HG03460 (cell line): ENCODE measurements at regions not wholly inside any gene's neighbourhood (a gene's known extent, or its start where the extent isn't known, plus 50 kb on each side); places are given as distances from the start of the nearest gene placed in this dataset.
A peak's percentile ranks its signal among the peaks of the same experiment; 100 is the strongest.
"Not testable (repeated sequence)": the region's sequence is repeated elsewhere in the genome, so short reads cannot be mapped to it uniquely, and the experiment has no call there.

Experiments used
- ATAC-seq: cut with Tn5 transposase; IDR thresholded peaks from one replicate; pipeline ENCODE4 v1.9.1; 2021; ENCODE audit not compliant: unreplicated experiment

GRCh38 chr1:10938741-10939417 is 73.6 kb upstream of the TARDBP start:
- no peak for ATAC-seq

DNA sequence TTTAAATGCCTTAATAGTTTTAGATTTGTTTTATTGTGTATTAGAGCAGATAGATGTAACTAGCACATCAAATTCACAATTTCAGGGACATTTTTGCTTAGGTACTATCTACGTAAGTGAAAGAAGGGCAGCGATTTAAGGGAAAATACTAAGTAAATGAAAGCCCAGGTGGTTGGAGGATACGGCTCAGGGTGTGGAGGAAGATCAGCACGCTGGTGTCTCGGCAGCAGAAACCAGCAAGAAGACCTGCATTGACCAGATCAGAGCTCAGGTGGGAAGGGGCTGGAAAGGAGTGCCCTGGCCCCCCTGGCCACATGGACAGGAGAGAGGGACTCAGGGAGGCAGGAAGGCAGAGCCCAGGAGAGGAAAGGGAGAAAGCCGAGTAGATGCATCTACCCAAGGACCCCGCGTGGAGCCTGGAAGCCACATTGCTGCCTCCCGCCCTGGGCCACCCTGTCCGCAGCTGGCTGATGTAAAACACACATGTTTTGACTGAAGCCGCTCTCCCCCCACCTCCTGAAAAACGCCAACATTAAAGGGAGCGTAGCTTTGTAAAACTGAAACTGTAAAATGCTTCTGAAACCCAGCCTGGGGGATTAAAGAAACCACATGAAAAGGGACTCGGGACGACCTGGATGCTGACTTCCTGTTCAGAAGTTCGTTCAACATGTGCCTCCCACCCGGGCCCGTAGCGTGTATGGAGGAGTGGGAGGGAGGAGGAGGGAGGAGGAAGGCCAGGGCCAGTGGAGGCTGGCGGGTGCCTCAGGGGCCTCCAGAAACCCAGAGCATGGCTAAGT is 72.6 kb upstream of the TARDBP start:
- ATAC-seq = peak; percentile 61

GRCh38 chr1:10940451-10940804 is 72.0 kb upstream of the TARDBP start:
- ATAC-seq = peak; percentile 11

- ATAC-seq = no peak
These were observed 71.6 kb upstream of the TARDBP start for GRCh38 chr1:10940838-10941237.

GRCh38 chr1:10941891-10942541 is 70.4 kb upstream of the TARDBP start:
- ATAC-seq = no peak

DNA sequence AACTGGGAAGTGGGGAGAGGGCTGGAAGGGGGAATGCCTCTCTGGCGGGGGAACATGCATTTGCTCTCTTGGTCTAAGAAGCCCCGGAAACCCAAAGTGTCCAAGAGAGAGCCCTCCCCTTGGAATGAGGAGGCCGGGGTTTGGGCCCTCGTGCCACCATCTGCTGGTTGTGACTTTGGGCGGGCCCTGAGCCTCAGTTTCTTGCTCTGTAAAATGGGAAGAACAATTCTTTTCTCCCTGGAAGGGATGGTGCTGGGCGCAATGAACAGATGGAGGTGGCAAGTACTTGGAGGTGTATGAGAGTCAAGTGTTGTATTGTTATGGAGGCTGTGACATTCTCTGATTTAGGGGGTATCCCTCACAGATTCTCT is 69.9 kb upstream of the TARDBP start:
- ATAC-seq = no peak

DNA sequence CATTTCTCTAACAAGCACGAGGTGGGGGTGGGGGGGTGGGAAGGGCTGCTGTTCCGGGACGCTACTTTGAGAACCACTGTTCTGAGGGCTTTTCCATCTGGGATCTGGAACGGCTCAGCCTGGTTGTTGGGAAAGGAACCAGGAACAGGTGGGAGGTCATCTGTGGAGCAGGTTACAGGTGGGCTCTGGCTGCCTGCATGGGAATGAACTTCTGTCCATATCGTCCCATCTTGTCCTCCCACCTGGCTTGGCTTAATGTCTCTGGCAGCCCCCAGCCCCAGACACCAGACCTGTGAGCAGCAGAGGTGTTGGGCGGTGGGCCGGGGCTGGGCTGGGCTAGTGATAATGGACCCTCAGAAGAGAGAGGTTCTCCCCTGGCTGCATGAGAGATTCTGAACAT is 69.4 kb upstream of the TARDBP start:
- no peak for ATAC-seq

GRCh38 chr1:10943991-10944730 is 68.3 kb upstream of the TARDBP start:
- ATAC-seq = no peak

- no peak for ATAC-seq
These were observed 66.4 kb upstream of the TARDBP start for GRCh38 chr1:10945991-10946509.

- no peak for ATAC-seq
These were observed 65.3 kb upstream of the TARDBP start for GRCh38 chr1:10947181-10947580.

- no peak for ATAC-seq
These were observed 64.6 kb upstream of the TARDBP start for GRCh38 chr1:10947691-10948462.

DNA sequence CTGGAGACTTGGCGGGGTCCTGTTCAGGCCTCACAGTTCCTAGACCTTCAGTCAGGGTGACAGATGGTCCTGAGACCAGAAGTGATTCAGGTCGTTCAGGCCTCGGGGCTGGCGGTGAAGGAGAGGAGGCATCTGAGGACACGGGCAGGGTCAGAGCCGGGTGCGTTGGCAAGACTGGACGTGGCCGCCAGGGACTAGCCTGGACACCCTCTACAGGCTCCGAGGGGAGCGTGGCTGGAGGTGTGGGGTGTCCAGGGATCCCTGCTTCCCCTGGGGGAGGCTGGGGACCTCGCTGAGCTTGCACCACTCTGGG is 64.0 kb upstream of the TARDBP start:
- ATAC-seq = no peak

- no peak for ATAC-seq
These were observed 61.9 kb upstream of the TARDBP start for GRCh38 chr1:10950316-10951172.

DNA sequence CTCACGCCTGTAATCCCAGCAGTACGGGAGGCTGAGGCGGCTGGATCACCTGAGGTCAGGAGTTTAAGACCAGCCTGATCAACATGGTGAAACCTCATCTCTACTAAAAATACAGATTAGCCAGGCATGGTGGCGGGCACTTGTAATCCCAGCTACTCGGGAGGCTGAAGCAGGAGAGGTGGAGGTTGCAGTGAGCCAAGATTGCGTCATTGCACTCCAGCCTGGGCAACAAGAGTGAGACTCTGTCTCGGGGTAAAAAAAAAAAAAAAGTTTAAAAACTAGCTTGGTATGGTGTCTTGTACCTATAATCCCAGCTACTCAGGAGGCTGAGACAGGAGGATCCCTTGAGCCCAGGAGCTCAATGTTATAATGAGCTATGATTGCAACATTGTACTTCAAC is 61.2 kb upstream of the TARDBP start:
- ATAC-seq = not testable (repeated sequence)

- no peak for ATAC-seq
These were observed 60.5 kb upstream of the TARDBP start for GRCh38 chr1:10951961-10952360.

- no peak for ATAC-seq
These were observed 58.8 kb upstream of the TARDBP start for GRCh38 chr1:10953505-10954193.

DNA sequence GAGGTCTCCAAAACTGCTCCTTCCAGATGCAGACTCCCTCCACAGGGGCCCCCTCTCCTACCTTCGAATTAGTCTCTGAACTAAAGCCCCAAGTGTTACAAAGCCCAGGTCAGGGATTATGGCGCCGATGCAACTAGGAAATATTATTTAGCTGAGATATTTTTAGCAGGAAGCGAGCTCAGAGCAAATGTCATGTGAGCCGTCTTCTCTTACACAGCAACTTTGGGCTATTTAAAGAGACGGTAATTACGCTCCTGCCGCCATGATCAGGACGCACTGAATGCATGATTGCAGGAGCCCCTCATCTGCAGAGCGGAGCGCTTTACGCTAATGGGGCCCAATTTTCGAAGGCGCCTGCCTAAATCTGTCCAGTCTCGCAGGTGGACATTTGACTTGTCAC is 55.3 kb upstream of the TARDBP start:
- no peak for ATAC-seq

DNA sequence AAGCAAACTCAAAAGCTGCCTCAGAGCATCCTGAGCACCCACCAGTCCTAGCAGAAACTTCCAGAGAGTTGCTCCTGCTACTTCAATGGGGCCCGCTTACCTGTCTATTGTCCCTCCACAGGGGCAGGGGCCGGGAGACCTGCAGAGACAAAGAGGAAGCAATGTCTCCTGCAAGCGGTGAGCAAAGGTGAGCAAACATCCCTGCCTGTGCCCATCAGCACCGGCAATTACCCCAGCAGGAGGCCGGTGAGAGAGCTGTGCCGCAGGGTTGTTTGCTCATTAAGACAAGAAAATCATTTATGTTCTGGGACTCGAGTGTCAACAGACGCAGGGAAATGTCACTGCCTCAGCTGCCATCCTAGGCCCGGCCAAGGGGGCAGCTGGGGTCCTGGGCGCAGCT is 53.8 kb upstream of the TARDBP start:
- no peak for ATAC-seq
